IPS-18a (cell line): ENCODE measurements at regions not wholly inside any gene's neighbourhood (a gene's known extent, or its start where the extent isn't known, plus 50 kb on each side); places are given as distances from the start of the nearest gene placed in this dataset.

ENCODE experiments used
- H3K27ac ChIP-seq: one replicate; pipeline ENCODE4 v1.5.1; 2013; ENCODE audit warnings: low read length
- H3K27me3 ChIP-seq: one replicate; pipeline ENCODE4 v1.6.1; 2013; ENCODE audit warnings: mild to moderate bottlenecking, low read length; ENCODE audit not compliant: control insufficient read depth, insufficient read depth
- H3K36me3 ChIP-seq: one replicate; pipeline ENCODE4 v1.6.1; 2013; ENCODE audit warnings: low read depth, low read length; ENCODE audit not compliant: control insufficient read depth
- H3K4me1 ChIP-seq: one replicate; pipeline ENCODE4 v1.6.1; 2013; ENCODE audit warnings: low read depth, low read length; ENCODE audit not compliant: control insufficient read depth
- H3K4me3 ChIP-seq: one replicate; pipeline ENCODE4 v1.5.1; 2013; ENCODE audit warnings: low read length
- H3K9ac ChIP-seq: one replicate; pipeline ENCODE4 v1.6.1; 2013; ENCODE audit warnings: mild to moderate bottlenecking, low read length, moderate library complexity
- H3K9me3 ChIP-seq: one replicate; pipeline ENCODE4 v1.6.1; 2013; ENCODE audit warnings: low read depth, low read length; ENCODE audit not compliant: control insufficient read depth

DNA sequence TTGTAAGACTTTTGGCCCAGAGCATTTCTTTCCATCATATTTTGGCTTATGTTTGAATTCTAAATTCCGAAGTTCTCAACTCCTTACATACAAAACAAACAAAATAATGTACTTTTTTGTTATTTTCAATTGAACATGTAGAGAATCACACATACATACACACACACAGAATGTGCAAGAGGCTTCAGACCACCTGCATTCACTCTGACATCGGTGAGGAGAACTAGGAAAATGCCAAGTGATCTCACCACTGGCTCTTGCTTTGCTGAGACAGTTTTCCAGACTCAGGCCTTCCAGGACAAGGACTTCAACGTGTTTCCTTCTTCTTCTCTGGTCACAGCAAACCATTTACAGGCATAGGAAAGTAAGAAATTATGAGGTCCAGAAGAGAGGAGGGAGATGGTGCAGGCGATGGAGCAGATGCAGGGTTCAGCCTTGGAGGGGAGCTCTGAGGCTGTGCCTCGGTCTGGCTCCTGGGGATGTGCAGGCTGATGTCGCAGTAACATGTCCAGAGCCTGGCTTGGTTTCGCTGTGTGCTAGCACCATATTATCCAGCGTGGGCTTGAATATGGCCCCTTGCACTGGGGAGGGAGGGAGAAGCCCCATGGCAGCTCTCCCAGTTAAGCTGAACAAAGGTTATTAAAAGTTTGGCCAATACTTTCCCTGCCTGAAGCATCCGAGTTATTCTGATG is 93.4 kb downstream of the DACT2 start:
- no peaks in the 10 kb centered on the region for H3K36me3 ChIP-seq
- H3K4me1 ChIP-seq, result peaks cover 12% of the 10 kb centered on the region
- no peaks in the 10 kb centered on the region for H3K9me3 ChIP-seq
- no peak overlapping the region for H3K27ac ChIP-seq
- no peak overlapping the region for H3K4me3 ChIP-seq
- no peaks in the 10 kb centered on the region for H3K27me3 ChIP-seq
- no peak overlapping the region for H3K9ac ChIP-seq

- no peaks in the 10 kb centered on the region for H3K9me3 ChIP-seq
- no peaks in the 10 kb centered on the region for H3K27me3 ChIP-seq
- no peak overlapping the region for H3K4me3 ChIP-seq
- no peak overlapping the region for H3K27ac ChIP-seq
- peaks cover 12% of the 10 kb centered on the region for H3K4me1 ChIP-seq
- H3K9ac ChIP-seq, result peak overlapping the region; percentile 21
- H3K36me3 ChIP-seq, result no peaks in the 10 kb centered on the region
These were observed 94.1 kb downstream of the DACT2 start for GRCh38 chr6:168225471-168225911.

- H3K4me1 ChIP-seq, result peaks cover 12% of the 10 kb centered on the region
- H3K9me3 ChIP-seq, result no peaks in the 10 kb centered on the region
- H3K27me3 ChIP-seq, result no peaks in the 10 kb centered on the region
- no peak overlapping the region for H3K4me3 ChIP-seq
- H3K9ac ChIP-seq, result no peak overlapping the region
- no peak overlapping the region for H3K27ac ChIP-seq
- no peaks in the 10 kb centered on the region for H3K36me3 ChIP-seq
These were observed 95.8 kb downstream of the DACT2 start for GRCh38 chr6:168223755-168224154.

DNA sequence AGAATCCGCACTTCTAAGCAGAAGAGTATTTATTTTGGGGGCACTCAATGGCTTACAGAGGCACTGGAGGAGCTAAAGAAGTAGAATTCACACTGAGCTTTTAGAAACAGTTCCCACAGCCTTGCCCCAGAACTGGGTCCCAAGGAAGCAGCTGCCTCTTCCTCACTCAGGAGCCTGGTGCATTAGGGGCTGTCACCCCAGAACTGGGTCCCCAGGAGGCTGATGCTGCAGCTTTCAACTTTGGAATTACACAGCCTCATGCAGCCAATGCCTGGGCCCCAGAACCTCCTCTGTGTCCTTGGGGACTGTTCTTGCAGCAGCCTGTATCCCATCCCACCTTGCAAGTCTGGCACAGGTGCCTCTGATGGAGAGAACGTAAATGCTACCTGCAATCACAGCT is 96.4 kb downstream of the DACT2 start:
- Histone ChIP-seq H3K4me3 (no peak overlapping the region), H3K27ac (no peak overlapping the region), H3K4me1 (peaks cover 12% of the 10 kb centered on the region), H3K36me3 (no peaks in the 10 kb centered on the region), H3K9me3 (no peaks in the 10 kb centered on the region), H3K9ac (no peak overlapping the region), H3K27me3 (no peaks in the 10 kb centered on the region)

DNA sequence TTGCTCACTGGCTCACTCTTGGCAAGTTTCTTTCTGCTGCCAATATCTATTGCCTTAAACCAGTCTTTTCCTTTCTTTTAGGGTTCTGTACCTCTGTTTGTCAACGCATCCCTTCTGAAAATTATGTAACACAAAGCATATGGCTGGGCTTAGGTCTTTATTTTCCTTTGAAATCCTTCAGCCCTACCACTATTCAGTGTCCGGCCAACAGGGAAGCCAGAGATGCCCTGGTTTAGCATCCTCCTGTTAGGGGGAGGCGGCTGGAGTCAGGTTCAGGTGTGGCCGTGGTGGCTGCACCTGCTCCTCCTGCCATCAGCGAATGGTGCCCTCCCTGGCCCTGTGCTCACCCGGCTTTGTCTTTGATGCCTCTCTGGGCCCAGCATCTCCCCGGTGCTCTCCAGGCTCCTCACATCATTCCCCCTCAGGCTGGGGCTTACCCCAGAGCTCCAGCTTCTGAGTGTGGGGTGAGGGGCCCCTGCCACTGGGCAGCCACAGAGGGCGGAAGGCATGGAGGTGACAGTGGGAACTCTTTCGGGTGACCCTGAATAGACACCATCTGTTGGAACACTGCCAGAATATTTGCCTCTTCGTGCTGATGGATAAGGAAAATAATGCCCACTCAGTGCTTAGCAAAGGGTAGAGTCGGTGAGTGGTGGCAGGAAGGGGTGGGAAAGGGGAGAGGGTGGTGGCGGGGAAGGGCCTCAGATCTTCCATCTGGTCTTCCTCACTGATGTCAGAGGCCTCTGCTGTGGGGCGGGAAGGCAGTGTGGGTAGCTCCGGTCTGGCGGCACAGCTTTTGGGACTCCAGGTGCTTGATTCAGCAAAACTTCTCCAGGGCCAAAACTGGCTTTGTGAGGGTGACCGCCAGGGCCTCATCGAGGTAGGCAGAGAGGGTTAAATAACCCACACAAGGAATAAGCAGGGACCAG is 97.2 kb downstream of the DACT2 start:
- H3K4me1 ChIP-seq, result peaks cover 12% of the 10 kb centered on the region
- no peak overlapping the region for H3K4me3 ChIP-seq
- H3K9me3 ChIP-seq, result no peaks in the 10 kb centered on the region
- H3K27me3 ChIP-seq, result no peaks in the 10 kb centered on the region
- no peaks in the 10 kb centered on the region for H3K36me3 ChIP-seq
- H3K9ac ChIP-seq, result no peak overlapping the region
- H3K27ac ChIP-seq, result no peak overlapping the region

GRCh38 chr6:168221497-168222079 is 98.0 kb downstream of the DACT2 start:
- Histone ChIP-seq H3K4me3 (no peak overlapping the region), H3K9me3 (no peaks in the 10 kb centered on the region), H3K27me3 (no peaks in the 10 kb centered on the region), H3K4me1 (peaks cover 12% of the 10 kb centered on the region), H3K36me3 (no peaks in the 10 kb centered on the region), H3K27ac (no peak overlapping the region), H3K9ac (no peak overlapping the region)

DNA sequence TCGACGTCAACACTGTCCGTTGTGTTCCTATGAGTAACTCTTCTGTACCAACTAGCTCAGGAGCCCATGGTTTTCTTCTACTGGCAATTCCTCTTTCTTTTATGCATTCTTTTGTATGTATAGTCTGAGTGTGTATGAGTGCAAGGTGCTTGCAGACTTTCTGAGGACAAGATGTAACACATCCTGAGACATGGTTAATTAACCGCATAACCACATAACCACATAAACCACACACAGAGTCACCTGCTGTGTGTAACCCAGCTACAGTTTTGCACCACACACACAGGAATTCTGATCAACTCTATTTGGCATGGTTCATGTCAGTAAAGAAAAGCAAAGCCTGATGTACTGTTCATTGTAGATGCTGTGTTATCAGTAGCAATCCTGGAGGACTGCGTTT is 98.6 kb downstream of the DACT2 start:
- Histone ChIP-seq H3K4me3 (no peak overlapping the region), H3K36me3 (no peaks in the 10 kb centered on the region), H3K9ac (no peak overlapping the region), H3K27ac (no peak overlapping the region), H3K9me3 (no peaks in the 10 kb centered on the region), H3K4me1 (peaks cover 12% of the 10 kb centered on the region), H3K27me3 (no peaks in the 10 kb centered on the region)

DNA sequence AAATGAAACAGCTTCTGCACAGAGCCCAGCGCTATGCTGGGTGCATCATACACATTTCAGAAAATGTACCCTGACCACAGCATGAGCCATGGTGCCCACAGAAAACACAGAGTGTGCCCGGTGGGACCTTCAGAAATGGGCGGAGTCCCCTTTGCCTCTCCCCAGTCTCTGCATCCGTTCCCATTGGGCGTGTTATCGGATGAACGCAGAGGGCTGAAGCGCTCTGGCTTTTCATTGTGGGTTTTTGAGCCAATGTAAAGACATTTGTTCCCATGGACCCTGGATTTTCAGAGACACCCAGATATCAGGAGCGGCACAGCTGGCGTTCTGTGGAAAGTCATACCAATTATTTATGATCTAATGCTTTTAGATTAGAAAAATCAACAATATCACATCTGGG is 99.8 kb downstream of the DACT2 start:
- H3K27ac ChIP-seq, result no peak overlapping the region
- H3K9ac ChIP-seq, result no peak overlapping the region
- no peaks in the 10 kb centered on the region for H3K27me3 ChIP-seq
- no peaks in the 10 kb centered on the region for H3K36me3 ChIP-seq
- H3K4me3 ChIP-seq, result no peak overlapping the region
- H3K4me1 ChIP-seq, result peaks cover 19% of the 10 kb centered on the region
- no peaks in the 10 kb centered on the region for H3K9me3 ChIP-seq

DNA sequence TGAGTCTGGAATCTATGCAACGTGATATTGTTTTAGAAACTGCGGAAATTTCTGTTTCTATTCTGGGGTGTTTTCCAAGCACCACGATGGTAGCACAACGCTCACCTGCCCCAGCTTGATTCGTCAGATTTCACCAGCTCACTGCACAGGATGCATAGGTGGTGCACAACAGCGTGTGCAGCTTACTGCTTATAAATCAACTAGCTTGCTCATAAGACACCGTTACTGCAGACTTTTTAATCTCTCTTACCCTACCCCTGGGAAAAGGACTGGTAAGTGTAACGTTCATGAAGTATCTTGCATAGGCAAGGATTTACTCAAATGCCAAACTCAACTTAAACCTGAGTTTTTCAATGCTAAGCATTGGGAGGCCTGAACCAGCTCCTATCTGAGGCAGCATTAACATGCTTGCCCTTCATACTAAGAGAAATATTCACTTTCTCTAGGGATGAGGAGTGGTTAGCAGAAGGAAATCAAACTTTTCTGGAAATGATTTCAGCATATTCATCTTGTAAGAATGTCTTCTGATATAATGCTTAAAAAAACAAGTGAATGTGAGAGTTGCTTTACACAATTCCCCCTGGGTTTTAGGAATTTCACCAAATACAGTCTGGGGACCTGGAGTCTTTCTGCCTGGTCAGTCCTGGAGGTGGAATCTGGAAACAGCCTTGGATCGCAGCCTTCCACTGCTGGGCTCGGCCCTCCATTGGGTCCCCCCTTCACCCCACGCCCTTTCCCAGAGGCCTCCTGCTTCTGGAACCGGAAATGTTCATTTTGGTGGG is 100.6 kb downstream of the DACT2 start:
- Histone ChIP-seq H3K4me3 (no peak overlapping the region), H3K27ac (no peak overlapping the region)

GRCh38 chr6:168217880-168218537 is 101.6 kb downstream of the DACT2 start:
- Histone ChIP-seq H3K4me1 (peaks cover 19% of the 10 kb centered on the region), H3K9ac (no peak overlapping the region), H3K9me3 (no peaks in the 10 kb centered on the region), H3K36me3 (no peaks in the 10 kb centered on the region), H3K4me3 (no peak overlapping the region), H3K27ac (no peak overlapping the region), H3K27me3 (no peaks in the 10 kb centered on the region)

More for the DNA sequence above, 100.6 kb downstream of the DACT2 start:
- no peak overlapping the region for H3K9ac ChIP-seq
- no peaks in the 10 kb centered on the region for H3K27me3 ChIP-seq
- peaks cover 19% of the 10 kb centered on the region for H3K4me1 ChIP-seq
- H3K36me3 ChIP-seq, result no peaks in the 10 kb centered on the region
- H3K9me3 ChIP-seq, result no peaks in the 10 kb centered on the region
